HepG2 (cell line): ENCODE measurements at regions not wholly inside any gene's neighbourhood (a gene's known extent, or its start where the extent isn't known, plus 50 kb on each side); places are given as distances from the start of the nearest gene placed in this dataset.

Experiments
- ATAC-seq: fragments of 200-7000 bp; cut with Tn5 transposase; 3 replicates; pipeline ENCODE4 v1.9.1; 2020; ENCODE audit warnings: mild to moderate bottlenecking, moderate library complexity
- BruUV-seq: library from RNA; stranded (reverse); fragments of 400-500 nt; replicated peaks from 2 replicates; lab custom pipeline; 2021; lab: Mats Ljungman, UMichigan
- CTCF ChIA-PET: fragments of 300-600 bp; formaldehyde crosslinking; extraction: SDS; loops from one replicate; lab custom pipeline; 2021; ENCODE audit warnings: low total read pairs, inconsistent platforms, low intra/inter-chr PET ratio; lab: Yijun Ruan, JAX
- POLR2A ChIA-PET: fragments of 350-600 bp; sonication (Branson Sonifier 250); formaldehyde crosslinking; loops from one replicate; lab custom pipeline; 2020; ENCODE audit warnings: antibody characterized with exemption, inconsistent platforms; lab: Yijun Ruan, JAX
- DNase-seq: peaks from one replicate; pipeline ENCODE4 v3.0.0-alpha.2; 2015; ENCODE audit warnings: low spot score
- FAIRE-seq: peaks from 3 replicates; lab custom pipeline; 2011; peaks lifted over from hg19 to GRCh38; lab: Jason Lieb, UNC
- H2AFZ ChIP-seq: one replicate; pipeline ENCODE4 v1.6.1; 2011; ENCODE audit warnings: low read length, inconsistent platforms
- H3K27ac ChIP-seq: fragments of 300-600 bp; 3 replicates; pipeline ENCODE4 v1.8.0; 2011; ENCODE audit warnings: mixed run types, mild to moderate bottlenecking, mixed read lengths, low read length, inconsistent platforms; ENCODE audit not compliant: insufficient read depth; ENCODE audit errors: extremely low read length
- H3K27me3 ChIP-seq, 2 experiments: fragments of 200-600 bp in 1 of 2; 2 replicates in 1 of 2; 3 replicates in 1 of 2; pipeline versions ENCODE4 v1.6.0 to v1.8.0; 2011; ENCODE audit warnings: low read length in 2 of 2, mild to moderate bottlenecking in 2 of 2, moderate library complexity in 2 of 2, inconsistent platforms in 1 of 2; ENCODE audit not compliant: insufficient read depth in 2 of 2, control insufficient read depth in 1 of 2
- H3K36me3 ChIP-seq, 2 experiments: fragments of 200-600 bp in 1 of 2; replicated peaks in 1 of 2; 2 replicates in 1 of 2; 3 replicates in 1 of 2; pipeline versions ENCODE4 v1.5.1 to v1.8.0; 2011; ENCODE audit warnings: low read length in 2 of 2, inconsistent platforms in 1 of 2; ENCODE audit not compliant: insufficient read depth in 2 of 2, control insufficient read depth in 1 of 2
- H3K4me1 ChIP-seq: 2 replicates; pipeline ENCODE4 v1.5.1; 2012; ENCODE audit warnings: low read length, inconsistent platforms; ENCODE audit not compliant: insufficient read depth
- H3K4me2 ChIP-seq: 2 replicates; pipeline ENCODE4 v1.6.0; 2011; ENCODE audit warnings: low read depth, low read length, inconsistent platforms
- H3K4me3 ChIP-seq, 3 experiments: fragments of 200-600 bp in 1 of 3; sonication (generic), shearing (Covaris generic) in 1 of 3; replicated peaks in 1 of 3; 2 replicates each; pipeline ENCODE4 v1.5.1; 2011 to 2016; ENCODE audit warnings: low read length in 3 of 3, inconsistent platforms in 2 of 3, low read depth in 2 of 3, mild to moderate bottlenecking in 2 of 3, control low read depth in 1 of 3, mixed read lengths in 1 of 3; ENCODE audit not compliant: insufficient read depth in 1 of 3
- H3K79me2 ChIP-seq: one replicate; pipeline ENCODE4 v1.6.1; 2011; ENCODE audit warnings: low read length, inconsistent platforms; ENCODE audit not compliant: insufficient read depth
- H3K9ac ChIP-seq: 2 replicates; pipeline ENCODE4 v1.6.0; 2011; ENCODE audit warnings: mild to moderate bottlenecking, low read depth, low read length, inconsistent platforms; ENCODE audit not compliant: insufficient read depth
- H3K9me3 ChIP-seq: 2 replicates; pipeline ENCODE4 v1.5.1; 2012; ENCODE audit warnings: mild to moderate bottlenecking, low read length
- H4K20me1 ChIP-seq: 2 replicates; pipeline ENCODE4 v1.6.0; 2011; ENCODE audit warnings: inconsistent platforms, mild to moderate bottlenecking, low read length, moderate library complexity; ENCODE audit not compliant: insufficient read depth
- CBX1 ChIP-seq: IDR thresholded peaks from one replicate; pipeline ENCODE4 v1.6.1; 2016; ENCODE audit warnings: antibody characterized with exemption, low read depth
- HNRNPLL ChIP-seq: fragments of 200-400 bp; formaldehyde crosslinking; IDR thresholded peaks from 2 replicates; pipeline ENCODE4 v1.6.1; 2017; ENCODE audit warnings: mild to moderate bottlenecking, low read depth, low read length; ENCODE audit not compliant: poor library complexity, severe bottlenecking
- IKZF4 ChIP-seq: sonication (generic); formaldehyde crosslinking; IDR thresholded peaks from 2 replicates; pipeline ENCODE4 v1.5.1; 2020; ENCODE audit warnings: borderline replicate concordance, mild to moderate bottlenecking, low read depth, missing genetic modification reagents; ENCODE audit errors: not compliant biosample characterization
- KAT2B ChIP-seq: fragments of 150-350 bp; IDR thresholded peaks from 2 replicates; pipeline ENCODE4 v1.6.1; 2014; ENCODE audit warnings: low read depth, low read length, borderline replicate concordance
- NONO ChIP-seq, 2 experiments: fragments of 450-650 bp in 1 of 2; sonication (generic) in 1 of 2; formaldehyde crosslinking in 1 of 2; IDR thresholded peaks in 1 of 2; conservative IDR thresholded peaks in 1 of 2; 2 replicates each; pipeline versions ENCODE4 v1.6.1 to v1.8.0; 2017 to 2022; ENCODE audit warnings: mild to moderate bottlenecking in 1 of 2, missing genetic modification reagents in 1 of 2, moderate library complexity in 1 of 2
- NR2C2 ChIP-seq: sonication (generic); formaldehyde crosslinking; IDR thresholded peaks from 2 replicates; pipeline ENCODE4 v1.4.0; 2020; ENCODE audit warnings: missing genetic modification reagents, mild to moderate bottlenecking, moderate library complexity, borderline replicate concordance
- ONECUT2 ChIP-seq: sonication (generic); formaldehyde crosslinking; IDR thresholded peaks from 2 replicates; pipeline ENCODE4 v1.4.0; 2020; ENCODE audit warnings: missing genetic modification reagents
- PHF21A ChIP-seq: sonication (generic); formaldehyde crosslinking; IDR thresholded peaks from 2 replicates; pipeline ENCODE4 v1.5.0; 2020; ENCODE audit warnings: mild to moderate bottlenecking, missing genetic modification reagents
- PLSCR1 ChIP-seq: sonication (generic); formaldehyde crosslinking; IDR thresholded peaks from 2 replicates; pipeline ENCODE4 v1.5.0; 2020; ENCODE audit warnings: missing genetic modification reagents, mild to moderate bottlenecking, borderline replicate concordance
- PTBP1 ChIP-seq: fragments of 200-400 bp; formaldehyde crosslinking; IDR thresholded peaks from 2 replicates; pipeline ENCODE4 v1.6.1; 2018; ENCODE audit warnings: low read length, low read depth; ENCODE audit not compliant: poor library complexity, severe bottlenecking
- REPIN1 ChIP-seq: sonication (generic); formaldehyde crosslinking; IDR thresholded peaks from 2 replicates; pipeline ENCODE4 v1.8.0; 2022; ENCODE audit warnings: missing genetic modification reagents, low read depth, mild to moderate bottlenecking, borderline replicate concordance
- ZGPAT ChIP-seq: IDR thresholded peaks from 2 replicates; pipeline ENCODE4 v1.6.1; 2016; ENCODE audit warnings: mild to moderate bottlenecking
- ZMAT3 ChIP-seq: sonication (generic); formaldehyde crosslinking; conservative IDR thresholded peaks from 2 replicates; pipeline ENCODE4 v1.7.0; 2021; ENCODE audit warnings: missing genetic modification reagents
- ZNF230 ChIP-seq: sonication (generic); formaldehyde crosslinking; IDR thresholded peaks from 2 replicates; pipeline ENCODE4 v1.4.0; 2020; ENCODE audit warnings: mild to moderate bottlenecking, missing genetic modification reagents
- ZNF530 ChIP-seq: sonication (generic); formaldehyde crosslinking; IDR thresholded peaks from 2 replicates; pipeline ENCODE4 v1.5.0; 2020; ENCODE audit warnings: low read depth, mild to moderate bottlenecking, missing genetic modification reagents
- WGBS: methylation state at CpG from one replicate; pipeline ENCODE4 v1.1.6; 2017; ENCODE audit warnings: low lambda C conversion rate; 5-methylcytosine and 5-hydroxymethylcytosine counted together
- in situ Hi-C: cut with HindIII; loops from 2 replicates; pipeline ENCODE4 v1.10.0; 2017; ENCODE audit warnings: low pct_unique_long_range_greater_than_20kb; ENCODE audit not compliant: extremely low pct_ligation_motif_present
- intact Hi-C: fragments of 100-400 bp; cut with micrococcal nuclease; formaldehyde crosslinking; loops from one replicate; pipeline ENCODE4 v1.10.0; 2022; ENCODE audit not compliant: unreplicated experiment

GRCh38 chrX:99698451-99698850 is 711.6 kb downstream of the PCDH19 start:
- H3K27me3 ChIP-seq = no peaks in the 10 kb centered on the region
- no peak overlapping the region for H3K27ac ChIP-seq
- 3% methylated on average over 2 of the region's 2 CpGs for WGBS
- no TSS peak for BruUV-seq
- in situ Hi-C loops = no loop called here
- ChIA-PET CTCF (no interaction called here), POLR2A (no interaction called here)
- H3K4me2 ChIP-seq = no peak overlapping the region
- H3K9ac ChIP-seq = no peak overlapping the region
- H3K79me2 ChIP-seq = no peaks in the 10 kb centered on the region
- H3K4me1 ChIP-seq = no peaks in the 10 kb centered on the region
- no peak overlapping the region for H2AFZ ChIP-seq
- ATAC-seq (no peak), FAIRE-seq (no peak), DNase-seq (no peak)
- H3K36me3 ChIP-seq = no peaks in the 10 kb centered on the region
- intact Hi-C loops = no loop called here
- H3K9me3 ChIP-seq = no peaks in the 10 kb centered on the region
- H4K20me1 ChIP-seq = no peaks in the 10 kb centered on the region
- TF ChIP-seq NR2C2 (CRISPR knock-in tag) = no peak
- H3K4me3 ChIP-seq = no peak overlapping the region

DNA sequence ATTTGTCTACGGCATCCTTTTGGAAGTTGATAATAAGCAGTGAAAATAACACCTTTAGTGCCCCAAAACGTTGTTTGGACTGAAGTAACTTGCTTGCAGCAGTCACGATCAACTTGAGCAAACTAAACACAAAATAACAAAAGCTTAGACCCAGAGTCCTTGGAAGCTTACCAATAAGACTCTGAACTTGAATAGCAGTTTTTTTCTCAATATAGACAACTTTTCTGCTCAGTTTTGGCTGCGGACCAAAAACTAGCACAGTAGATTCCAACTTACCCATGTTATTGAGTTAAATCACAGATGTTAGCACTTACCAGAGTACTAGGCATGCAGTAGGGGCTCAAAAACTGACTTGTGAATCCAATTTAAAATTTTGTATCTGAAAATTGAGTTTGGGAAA is 746.9 kb downstream of the PCDH19 start:
- DNase-seq = no peak
- no peak overlapping the region for H3K9ac ChIP-seq
- no peaks in the 10 kb centered on the region for H4K20me1 ChIP-seq
- 0% methylated on average over 4 of the region's 4 CpGs for WGBS
- H3K4me1 ChIP-seq = no peaks in the 10 kb centered on the region
- no peak overlapping the region for H2AFZ ChIP-seq
- no peaks in the 10 kb centered on the region for H3K27me3 ChIP-seq
- no peak overlapping the region for H3K4me3 ChIP-seq
- intact Hi-C loops (no loop called here), in situ Hi-C loops (no loop called here)
- no peak for ATAC-seq
- FAIRE-seq = no peak
- POLR2A ChIA-PET = no interaction called here
- H3K36me3 ChIP-seq = no peaks in the 10 kb centered on the region
- H3K79me2 ChIP-seq = no peaks in the 10 kb centered on the region
- CTCF ChIA-PET = no interaction called here
- H3K9me3 ChIP-seq = no peaks in the 10 kb centered on the region
- H3K27ac ChIP-seq = no peak overlapping the region
- no TSS peak for BruUV-seq
- no peak overlapping the region for H3K4me2 ChIP-seq
- TF ChIP-seq ZNF530 (no peak), ZMAT3 (CRISPR knock-in tag) (no peak), NONO (IDR thresholded peaks at IDR 0.05) (no peak), NONO (CRISPR knock-in tag; conservative IDR thresholded peaks at IDR 0.05) (no peak), HNRNPLL (no peak), PHF21A (CRISPR knock-in tag) (no peak), REPIN1 (no peak), ZNF230 (CRISPR knock-in tag) (no peak), IKZF4 (CRISPR knock-in tag) (no peak), KAT2B (no peak), CBX1 (no peak), PLSCR1 (CRISPR knock-in tag) (no peak), ZGPAT (CRISPR knock-in tag) (no peak), PTBP1 (no peak), ONECUT2 (CRISPR knock-in tag) (no peak)
